Fibroblast of skin of back (primary cell): ENCODE measurements at regions not wholly inside any gene's neighbourhood (a gene's known extent, or its start where the extent isn't known, plus 50 kb on each side); places are given as distances from the start of the nearest gene placed in this dataset.
"Not testable (repeated sequence)": the region's sequence is repeated elsewhere in the genome, so short reads cannot be mapped to it uniquely, and the experiment has no call there.

Experiments
- DNase-seq: peaks from one replicate; pipeline ENCODE4 v3.0.0-alpha.2; 2013

GRCh38 chrY:7874080-7874479 lies 962.5 kb upstream of the AMELY start:
- DNase-seq = peak; percentile 61

- DNase-seq = no peak
These were observed 959.9 kb upstream of the AMELY start for GRCh38 chrY:7871304-7871932.

- DNase-seq = no peak
These were observed 955.4 kb upstream of the AMELY start for GRCh38 chrY:7866976-7867375.

- no peak for DNase-seq
These were observed 949.4 kb upstream of the AMELY start for GRCh38 chrY:7860781-7861614.

GRCh38 chrY:7850191-7850590 lies 938.6 kb upstream of the AMELY start:
- no peak for DNase-seq

- DNase-seq = peak; percentile 40
These were observed 934.2 kb upstream of the AMELY start for GRCh38 chrY:7845776-7846175.

GRCh38 chrY:7837046-7837445 lies 925.5 kb upstream of the AMELY start:
- DNase-seq = no peak

- DNase-seq = peak; percentile 64
These were observed 924.8 kb upstream of the AMELY start for GRCh38 chrY:7836366-7836765.

GRCh38 chrY:7835416-7835815 lies 923.9 kb upstream of the AMELY start:
- DNase-seq = no peak

- peak; percentile 46 for DNase-seq
These were observed 922.7 kb upstream of the AMELY start for GRCh38 chrY:7834284-7834683.

- not testable (repeated sequence) for DNase-seq
These were observed 919.3 kb upstream of the AMELY start for GRCh38 chrY:7830881-7831280.

- DNase-seq = peak; percentile 32
These were observed 915.0 kb upstream of the AMELY start for GRCh38 chrY:7826533-7826932.

GRCh38 chrY:7825874-7826273 lies 914.3 kb upstream of the AMELY start:
- DNase-seq = no peak

GRCh38 chrY:7821295-7822035 lies 909.9 kb upstream of the AMELY start:
- DNase-seq = peak; percentile 24

GRCh38 chrY:7818924-7819323 lies 907.4 kb upstream of the AMELY start:
- peak; percentile 62 for DNase-seq

GRCh38 chrY:7816567-7816966 lies 905.0 kb upstream of the AMELY start:
- DNase-seq = no peak

- peak; percentile 32 for DNase-seq
These were observed 904.4 kb upstream of the AMELY start for GRCh38 chrY:7815921-7816320.

GRCh38 chrY:7815285-7815684 lies 903.7 kb upstream of the AMELY start:
- DNase-seq = no peak

GRCh38 chrY:7814361-7814760 lies 902.8 kb upstream of the AMELY start:
- no peak for DNase-seq

- DNase-seq = no peak
These were observed 898.8 kb upstream of the AMELY start for GRCh38 chrY:7810359-7810758.

- no peak for DNase-seq
These were observed 895.9 kb upstream of the AMELY start for GRCh38 chrY:7807516-7807870.

GRCh38 chrY:7806592-7807515 lies 895.3 kb upstream of the AMELY start:
- peak; percentile 88 for DNase-seq
